ENCODE measurements at regions not wholly inside any gene's neighbourhood (a gene's known extent, or its start where the extent isn't known, plus 50 kb on each side); places are given as distances from the start of the nearest gene placed in this dataset.
"Not testable (repeated sequence)": the region's sequence is repeated elsewhere in the genome, so short reads cannot be mapped to it uniquely, and the experiment has no call there.

DNA sequence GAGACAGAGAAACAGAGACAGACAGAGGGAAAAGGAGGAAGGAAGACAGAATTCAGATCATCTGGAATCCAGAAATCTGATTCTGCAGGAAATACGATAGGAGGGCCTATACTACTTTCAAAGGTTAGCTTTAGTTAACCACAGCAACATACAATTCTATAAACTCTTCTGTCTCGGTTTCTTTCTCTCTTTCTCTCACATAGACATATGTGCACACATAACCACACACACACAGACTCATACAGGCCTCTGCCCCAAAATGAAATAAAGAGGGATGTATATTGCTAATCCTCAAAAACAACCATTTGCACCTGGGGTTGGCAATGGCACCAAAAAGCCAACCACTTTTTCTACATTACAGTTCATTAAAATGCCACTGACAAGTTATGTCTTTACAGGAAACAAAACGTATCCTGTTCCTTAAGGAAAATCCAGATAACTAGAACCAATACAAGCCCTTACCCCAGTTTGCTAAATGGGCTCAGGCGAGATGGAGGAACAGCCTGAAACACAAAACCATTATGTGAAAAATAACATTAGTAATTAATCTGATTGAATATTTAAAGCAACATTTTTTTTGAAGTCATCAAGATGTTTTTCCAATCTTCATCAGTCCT is 372.3 kb upstream of the CCNH start:
- H3K36me3 Mint-ChIP-seq (ENCODE audit: low read depth) = no peaks in the 10 kb centered on the region
- intact Hi-C loops (cut with micrococcal nuclease) = loop anchor here (10.0 kb wide), 1 partner anchor 1100 kb away; the partner anchor contains the start of gene MEF2C

DNA sequence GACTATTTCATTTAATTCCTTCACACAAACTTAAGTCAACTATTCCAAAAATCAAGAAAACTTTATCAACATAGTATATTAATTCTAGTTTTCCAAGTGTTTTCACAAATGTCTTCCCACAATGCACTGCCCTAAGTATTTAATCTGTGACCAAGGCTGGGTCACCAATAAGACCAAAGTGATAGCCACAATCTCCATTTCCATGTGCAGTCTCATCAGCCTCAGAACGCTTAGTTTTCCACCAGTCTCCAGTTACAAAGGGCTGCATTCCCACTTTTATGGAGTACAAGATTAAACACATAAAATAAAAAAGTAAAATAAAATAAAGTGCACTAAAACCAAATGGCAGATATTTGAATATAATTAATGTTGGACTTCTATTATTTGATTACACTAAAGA is 371.6 kb upstream of the CCNH start:
- Mint-ChIP-seq H3K4me1 (ENCODE audit: low read depth) (peaks cover 3% of the 10 kb centered on the region), H3K36me3 (ENCODE audit: low read depth) (no peaks in the 10 kb centered on the region), H3K9me3 (no peaks in the 10 kb centered on the region), H3K4me3 (ENCODE audit: low read depth) (no peak overlapping the region), H3K27ac (no peak overlapping the region), H3K27me3 (ENCODE audit: low read depth) (peaks cover 10% of the 10 kb centered on the region)
- intact Hi-C loops (cut with micrococcal nuclease) = loop anchor here (10.0 kb wide), 1 partner anchor 1100 kb away; the partner anchor contains the start of gene MEF2C
- no peak for DNase-seq (ENCODE audit: low spot score)

More for the DNA sequence above, 372.3 kb upstream of the CCNH start:
- Mint-ChIP-seq H3K27me3 (ENCODE audit: low read depth) (peaks cover 10% of the 10 kb centered on the region), H3K9me3 (no peaks in the 10 kb centered on the region), H3K4me3 (ENCODE audit: low read depth) (no peak overlapping the region), H3K27ac (no peak overlapping the region), H3K4me1 (ENCODE audit: low read depth) (peaks cover 3% of the 10 kb centered on the region)
- DNase-seq (ENCODE audit: low spot score) = no peak

DNA sequence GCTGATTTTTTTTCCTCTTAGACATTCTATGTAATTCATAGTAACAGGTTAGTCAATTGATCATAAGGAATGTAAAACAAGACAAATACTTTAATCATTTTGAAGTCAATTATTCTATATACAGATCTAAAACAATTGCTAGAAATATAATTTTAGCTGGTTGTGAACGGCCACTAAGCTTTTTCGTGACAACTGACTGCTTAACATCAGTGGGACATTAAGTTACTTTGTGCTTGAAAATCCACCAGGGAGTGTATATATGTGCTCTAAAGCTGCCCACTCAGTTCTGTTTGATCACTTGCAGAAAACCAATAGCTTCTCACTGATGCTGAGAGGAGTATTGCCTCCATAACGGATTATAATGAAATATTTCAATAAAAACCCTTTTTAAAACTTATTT is 370.2 kb upstream of the CCNH start:
- intact Hi-C loops (cut with micrococcal nuclease) = loop anchor here (10.0 kb wide), 1 partner anchor 1102 kb away; the partner anchor contains the start of gene MEF2C
- peaks cover 10% of the 10 kb centered on the region for H3K27me3 Mint-ChIP-seq (ENCODE audit: low read depth)
- DNase-seq (ENCODE audit: low spot score) = no peak
- H3K9me3 Mint-ChIP-seq = no peaks in the 10 kb centered on the region
- H3K4me3 Mint-ChIP-seq (ENCODE audit: low read depth) = no peak overlapping the region
- H3K36me3 Mint-ChIP-seq (ENCODE audit: low read depth) = no peaks in the 10 kb centered on the region
- peaks cover 3% of the 10 kb centered on the region for H3K4me1 Mint-ChIP-seq (ENCODE audit: low read depth)
- H3K27ac Mint-ChIP-seq = no peak overlapping the region

DNA sequence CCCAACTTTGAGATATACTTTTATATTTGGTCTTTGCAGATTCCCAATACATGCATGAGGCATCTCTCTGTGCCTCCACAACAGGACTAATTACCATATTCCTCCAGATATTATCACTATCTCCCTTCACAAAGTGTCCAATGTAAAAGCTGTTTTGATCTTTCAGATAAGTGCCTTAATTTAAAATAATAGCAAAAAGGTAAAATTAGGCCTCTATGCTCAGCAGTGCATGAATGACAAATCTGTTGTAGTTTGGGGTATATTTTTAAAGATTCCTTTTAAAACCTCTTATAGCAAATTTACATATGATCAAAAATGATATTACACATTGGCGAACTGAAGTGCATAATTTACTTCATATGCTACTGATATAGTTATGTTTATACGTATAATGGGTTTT is 369.2 kb upstream of the CCNH start:
- H3K4me3 Mint-ChIP-seq (ENCODE audit: low read depth) = no peak overlapping the region
- no peak for DNase-seq (ENCODE audit: low spot score)
- H3K27ac Mint-ChIP-seq = no peak overlapping the region
- H3K9me3 Mint-ChIP-seq = no peaks in the 10 kb centered on the region
- peaks cover 10% of the 10 kb centered on the region for H3K27me3 Mint-ChIP-seq (ENCODE audit: low read depth)
- H3K36me3 Mint-ChIP-seq (ENCODE audit: low read depth) = no peaks in the 10 kb centered on the region
- intact Hi-C loops (cut with micrococcal nuclease) = loop anchor here (1.0 to 10.0 kb wide), 4 partner anchors 821 to 1103 kb away; partner anchors contain the start of gene MEF2C
- peaks cover 3% of the 10 kb centered on the region for H3K4me1 Mint-ChIP-seq (ENCODE audit: low read depth)

DNA sequence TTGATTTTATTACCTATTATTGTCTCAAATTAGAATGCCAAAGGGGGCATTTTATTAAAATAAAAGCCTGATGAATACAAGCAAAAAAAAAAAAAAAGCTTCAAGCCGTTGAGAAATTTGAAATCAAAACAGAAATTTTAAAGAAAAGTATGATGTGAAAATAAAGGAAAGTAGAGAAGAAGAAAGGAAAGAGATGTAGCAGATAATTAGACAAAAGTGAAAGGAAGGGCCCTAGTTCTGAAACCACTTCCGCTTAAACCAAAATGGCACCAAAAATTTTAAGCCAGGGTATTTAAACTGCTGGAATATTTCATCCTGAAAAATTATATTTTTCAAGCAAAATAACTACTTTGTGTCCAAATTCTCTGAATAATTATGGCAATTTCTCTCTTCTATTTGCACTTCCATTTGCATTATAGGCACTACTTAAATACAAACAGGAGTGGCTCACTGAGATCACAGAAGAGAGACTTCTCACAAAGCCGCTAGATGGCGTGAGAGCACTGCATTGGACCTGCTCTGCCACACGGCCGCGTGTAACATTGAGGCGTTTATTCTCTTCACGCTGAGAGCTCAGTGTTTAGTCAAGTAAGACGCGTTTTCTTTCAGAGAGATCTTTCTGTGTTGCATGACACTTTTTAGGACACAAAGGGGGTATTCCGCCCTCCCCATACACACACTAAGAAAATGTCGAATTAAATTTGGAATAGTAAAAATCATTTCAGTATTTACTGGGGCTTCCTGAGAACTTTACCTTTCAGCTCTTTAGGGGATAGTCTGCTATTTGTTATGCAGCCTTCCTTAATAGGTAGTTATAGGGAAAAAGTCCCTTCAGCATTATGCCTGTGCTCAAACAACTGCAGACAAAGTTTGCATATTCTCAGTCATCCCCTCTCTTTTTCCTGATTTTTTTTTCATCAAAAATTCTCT is 368.4 kb upstream of the CCNH start:
- Mint-ChIP-seq H3K4me1 (ENCODE audit: low read depth) (peaks cover 3% of the 10 kb centered on the region), H3K9me3 (no peaks in the 10 kb centered on the region), H3K27ac (no peak overlapping the region), H3K27me3 (ENCODE audit: low read depth) (peaks cover 13% of the 10 kb centered on the region), H3K36me3 (ENCODE audit: low read depth) (no peaks in the 10 kb centered on the region), H3K4me3 (ENCODE audit: low read depth) (no peak overlapping the region)
- intact Hi-C loops (cut with micrococcal nuclease) = loop anchor here (1.0 to 10.0 kb wide), 4 partner anchors 822 to 1104 kb away; partner anchors contain the start of gene MEF2C
- peak; percentile 57 for DNase-seq (ENCODE audit: low spot score)

DNA sequence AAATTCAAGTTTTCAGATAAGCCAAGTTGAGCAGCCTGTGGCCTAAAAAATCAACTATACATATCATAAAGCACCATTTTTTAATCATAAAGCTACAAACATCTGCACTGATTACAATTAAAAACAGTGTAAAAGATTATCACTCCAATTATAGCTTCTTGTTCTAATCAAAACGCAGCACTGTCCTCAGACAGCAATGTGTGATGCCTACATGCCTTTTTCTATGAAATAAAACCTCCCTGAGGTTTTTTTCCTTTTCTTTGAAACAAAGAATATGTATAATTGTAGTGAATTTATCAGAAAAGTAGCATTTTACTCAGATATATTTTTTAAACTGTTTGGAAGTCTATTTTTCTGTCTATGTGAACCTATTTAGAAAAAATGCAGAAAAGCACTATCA is 366.1 kb upstream of the CCNH start:
- Mint-ChIP-seq H3K4me3 (ENCODE audit: low read depth) (no peak overlapping the region), H3K4me1 (ENCODE audit: low read depth) (peaks cover 3% of the 10 kb centered on the region), H3K9me3 (no peaks in the 10 kb centered on the region), H3K36me3 (ENCODE audit: low read depth) (no peaks in the 10 kb centered on the region), H3K27ac (no peak overlapping the region), H3K27me3 (ENCODE audit: low read depth) (peaks cover 11% of the 10 kb centered on the region)
- no peak for DNase-seq (ENCODE audit: low spot score)
- intact Hi-C loops (cut with micrococcal nuclease) = no loop called here

DNA sequence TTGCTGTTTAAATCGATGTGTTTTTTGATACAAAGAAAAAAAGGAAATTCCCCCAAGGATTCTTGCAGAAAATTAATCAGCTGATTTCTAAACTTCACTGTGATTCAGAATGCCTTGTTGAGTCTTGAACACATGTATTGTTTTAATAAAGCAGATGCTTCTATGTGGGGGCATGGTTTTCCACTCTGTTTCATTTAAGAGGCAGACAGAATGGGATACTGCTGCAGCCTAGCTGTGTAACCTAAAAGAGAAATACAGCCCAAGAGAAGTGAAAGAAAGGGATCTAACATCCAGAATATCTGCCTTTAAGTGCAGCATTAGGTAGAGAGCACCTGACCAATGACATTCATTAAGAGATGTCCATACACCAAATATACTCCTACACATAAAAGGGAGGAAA is 365.1 kb upstream of the CCNH start:
- intact Hi-C loops (cut with micrococcal nuclease) = no loop called here
- Mint-ChIP-seq H3K27me3 (ENCODE audit: low read depth) (peaks cover 13% of the 10 kb centered on the region), H3K36me3 (ENCODE audit: low read depth) (no peaks in the 10 kb centered on the region), H3K4me1 (ENCODE audit: low read depth) (peaks cover 3% of the 10 kb centered on the region), H3K9me3 (no peaks in the 10 kb centered on the region), H3K27ac (no peak overlapping the region), H3K4me3 (ENCODE audit: low read depth) (no peak overlapping the region)
- DNase-seq (ENCODE audit: low spot score) = no peak

DNA sequence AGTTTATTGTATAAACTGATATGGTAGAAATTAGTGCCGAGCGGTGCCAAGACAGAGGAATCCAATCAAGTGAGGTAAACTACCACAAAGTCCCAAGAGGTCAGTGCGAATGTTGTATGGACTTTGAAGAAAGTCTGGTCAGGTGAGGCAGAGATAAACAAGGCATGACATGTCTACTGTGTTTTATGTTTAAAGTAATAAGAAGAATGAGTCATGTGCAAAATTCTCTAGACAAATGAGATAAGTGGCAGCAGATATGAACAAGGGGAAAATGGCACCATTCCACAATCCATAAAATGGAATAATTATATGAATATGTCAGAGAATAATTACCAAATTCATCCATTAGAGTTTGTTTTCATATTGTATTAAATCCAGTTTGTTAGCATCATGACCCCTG is 364.1 kb upstream of the CCNH start:
- no peaks in the 10 kb centered on the region for H3K36me3 Mint-ChIP-seq (ENCODE audit: low read depth)
- H3K4me3 Mint-ChIP-seq (ENCODE audit: low read depth) = no peak overlapping the region
- DNase-seq (ENCODE audit: low spot score) = no peak
- peaks cover 10% of the 10 kb centered on the region for H3K27me3 Mint-ChIP-seq (ENCODE audit: low read depth)
- intact Hi-C loops (cut with micrococcal nuclease) = no loop called here
- no peak overlapping the region for H3K27ac Mint-ChIP-seq
- H3K4me1 Mint-ChIP-seq (ENCODE audit: low read depth) = peaks cover 3% of the 10 kb centered on the region
- H3K9me3 Mint-ChIP-seq = no peaks in the 10 kb centered on the region

DNA sequence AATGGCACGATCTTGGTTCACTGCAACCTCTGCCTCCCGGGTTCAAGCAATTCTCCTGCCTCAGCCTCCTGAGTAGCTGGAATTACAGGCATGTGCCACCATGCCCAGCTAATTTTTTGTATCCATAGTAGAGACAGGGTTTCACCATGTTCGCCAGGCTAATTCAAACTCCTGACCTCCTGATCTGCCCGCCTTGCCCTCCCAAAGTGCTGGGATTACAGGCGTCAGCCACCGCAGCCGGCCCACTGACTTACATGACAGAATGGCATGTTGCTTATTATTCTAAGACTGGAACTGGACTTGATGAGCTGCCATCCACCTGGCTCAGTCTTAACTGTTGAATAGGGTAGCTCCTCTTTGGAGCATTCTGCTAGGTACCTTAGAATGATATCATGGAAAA is 363.6 kb upstream of the CCNH start:
- H3K9me3 Mint-ChIP-seq; H3K36me3 Mint-ChIP-seq (ENCODE audit: low read depth); intact Hi-C loops (cut with micrococcal nuclease); DNase-seq (ENCODE audit: low spot score); H3K4me1 Mint-ChIP-seq (ENCODE audit: low read depth); H3K27ac Mint-ChIP-seq; H3K4me3 Mint-ChIP-seq (ENCODE audit: low read depth); H3K27me3 Mint-ChIP-seq (ENCODE audit: low read depth): not testable (repeated sequence)

DNA sequence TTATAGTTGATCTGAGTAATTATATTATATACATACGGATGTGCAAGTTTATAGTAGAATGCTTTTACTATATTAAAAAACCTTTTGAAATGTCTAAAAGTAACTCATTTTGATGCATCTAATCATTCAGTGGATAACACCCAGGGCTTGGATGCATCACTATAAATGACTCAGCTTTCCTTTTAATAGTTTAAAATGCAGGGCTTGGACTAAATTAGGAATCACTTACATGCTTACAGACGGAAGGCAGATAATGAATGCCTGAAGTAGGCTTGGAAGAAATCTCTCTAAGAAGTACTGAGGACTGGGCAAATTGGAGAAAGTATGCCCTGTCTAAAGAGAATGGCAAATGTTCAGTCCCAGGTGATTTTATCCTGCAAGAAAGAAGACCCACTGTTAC is 362.5 kb upstream of the CCNH start:
- DNase-seq (ENCODE audit: low spot score) = no peak
- Mint-ChIP-seq H3K36me3 (ENCODE audit: low read depth) (no peaks in the 10 kb centered on the region), H3K4me1 (ENCODE audit: low read depth) (no peaks in the 10 kb centered on the region), H3K27ac (no peak overlapping the region), H3K4me3 (ENCODE audit: low read depth) (no peak overlapping the region), H3K27me3 (ENCODE audit: low read depth) (peaks cover 9% of the 10 kb centered on the region), H3K9me3 (no peaks in the 10 kb centered on the region)
- intact Hi-C loops (cut with micrococcal nuclease) = no loop called here

DNA sequence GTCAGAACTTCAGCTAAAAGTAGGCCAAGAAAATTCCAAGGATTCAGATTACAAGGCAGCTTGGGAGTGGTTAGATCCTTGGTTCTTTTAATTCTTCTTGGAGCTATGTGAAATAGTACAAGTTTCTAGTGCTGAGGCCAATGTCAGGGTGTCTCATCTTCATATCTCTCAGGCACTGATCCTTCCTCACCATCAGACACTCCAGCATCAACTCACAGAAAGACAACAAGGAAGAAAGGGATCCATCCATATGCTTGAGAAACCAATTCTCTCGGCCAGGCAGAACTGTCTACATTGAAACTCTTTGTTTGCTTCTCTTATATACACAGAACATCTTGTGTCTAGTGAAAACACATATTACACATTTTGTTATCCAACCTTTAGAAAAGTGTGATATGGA is 362.1 kb upstream of the CCNH start:
- intact Hi-C loops (cut with micrococcal nuclease) = no loop called here
- Mint-ChIP-seq H3K4me3 (ENCODE audit: low read depth) (no peak overlapping the region), H3K27ac (no peak overlapping the region), H3K4me1 (ENCODE audit: low read depth) (no peaks in the 10 kb centered on the region), H3K9me3 (no peaks in the 10 kb centered on the region), H3K36me3 (ENCODE audit: low read depth) (no peaks in the 10 kb centered on the region), H3K27me3 (ENCODE audit: low read depth) (peaks cover 9% of the 10 kb centered on the region)
- DNase-seq (ENCODE audit: low spot score) = no peak

DNA sequence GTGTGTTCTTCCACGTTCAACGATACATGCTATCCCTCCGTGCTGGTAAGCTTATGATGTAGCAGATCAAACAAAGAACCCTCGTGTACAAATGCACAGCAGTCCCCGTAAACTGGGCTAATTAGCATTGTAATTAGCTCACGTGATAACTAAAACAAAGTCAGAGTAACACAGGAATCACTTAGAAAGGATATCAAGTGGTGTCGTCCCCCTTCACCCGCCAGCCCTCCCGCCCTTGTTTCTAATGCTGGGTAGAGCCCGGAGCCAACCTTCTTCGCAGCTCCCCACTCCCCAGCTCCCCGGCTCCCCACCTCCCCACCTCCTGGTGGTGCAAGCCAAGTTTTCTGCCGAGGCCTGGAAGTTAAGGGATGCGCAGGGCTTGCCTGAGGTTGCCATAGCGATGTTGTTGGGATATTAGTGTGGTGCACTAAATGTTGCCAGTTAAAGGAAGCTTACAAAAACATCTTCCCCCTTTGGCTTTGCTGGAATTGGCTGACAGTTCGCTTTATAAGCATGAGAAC is 357.9 kb upstream of the CCNH start:
- Mint-ChIP-seq H3K27ac (no peak overlapping the region), H3K4me1 (ENCODE audit: low read depth) (no peaks in the 10 kb centered on the region), H3K9me3 (no peaks in the 10 kb centered on the region), H3K36me3 (ENCODE audit: low read depth) (no peaks in the 10 kb centered on the region), H3K27me3 (ENCODE audit: low read depth) (peaks cover 9% of the 10 kb centered on the region), H3K4me3 (ENCODE audit: low read depth) (no peak overlapping the region)
- DNase-seq (ENCODE audit: low spot score) = no peak
- intact Hi-C loops (cut with micrococcal nuclease) = no loop called here

DNA sequence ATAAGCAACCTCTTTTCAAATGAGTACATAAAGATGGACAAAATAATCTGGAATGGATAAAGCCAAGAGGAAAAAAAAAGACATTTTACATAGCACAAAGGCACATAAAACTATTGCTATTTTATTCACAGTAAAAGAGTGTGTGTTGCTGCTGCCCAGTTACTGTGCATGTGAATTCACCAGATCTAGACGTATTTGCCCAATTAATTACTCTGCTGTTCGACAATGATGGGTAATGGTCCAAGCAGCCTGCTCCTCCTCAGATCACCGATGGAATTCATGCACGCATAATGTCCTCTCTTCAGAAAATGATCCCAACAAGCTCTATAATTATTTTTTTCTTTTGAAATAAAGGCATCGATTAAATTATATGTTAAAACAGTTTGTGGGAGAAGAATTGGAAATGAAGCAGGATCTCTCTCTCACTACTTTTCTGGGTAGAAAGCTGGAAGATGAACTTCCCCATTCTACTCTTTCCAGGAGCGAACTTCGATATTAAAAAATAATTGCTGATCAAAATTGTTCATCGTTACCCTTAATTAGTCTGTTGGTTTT is 357.4 kb upstream of the CCNH start:
- H3K27ac Mint-ChIP-seq = no peak overlapping the region

More for the DNA sequence above, 357.4 kb upstream of the CCNH start:
- no peak for DNase-seq (ENCODE audit: low spot score)
- Mint-ChIP-seq H3K4me1 (ENCODE audit: low read depth) (no peaks in the 10 kb centered on the region), H3K4me3 (ENCODE audit: low read depth) (no peak overlapping the region), H3K27me3 (ENCODE audit: low read depth) (peaks cover 9% of the 10 kb centered on the region), H3K36me3 (ENCODE audit: low read depth) (no peaks in the 10 kb centered on the region), H3K9me3 (no peaks in the 10 kb centered on the region)
- intact Hi-C loops (cut with micrococcal nuclease) = no loop called here

All from activated T-helper 2 cell treated with anti-CD3 and anti-CD28 coated beads, Interferon-gamma antibody, Interleukin-2, Interleukin-4, amounts not matched to agents 10 μg/mL and 5 μg/mL and 100 μg/mL, durations not matched to agents 14 hours and 24 hours and 36 hours (primary cell).